RWPE1 (cell line): ENCODE measurements at regions not wholly inside any gene's neighbourhood (a gene's known extent, or its start where the extent isn't known, plus 50 kb on each side); places are given as distances from the start of the nearest gene placed in this dataset.

Experiments
- CTCF ChIA-PET: fragments of 350-600 bp; sonication (Branson Sonifier 250); formaldehyde crosslinking; extraction: SDS; loops from one replicate; lab custom pipeline; 2021; lab: Yijun Ruan, JAX
- POLR2A ChIA-PET: fragments of 400-600 bp; formaldehyde crosslinking; extraction: SDS; loops from one replicate; lab custom pipeline; 2020; ENCODE audit warnings: antibody characterized with exemption; ENCODE audit not compliant: low non-redundant PET; lab: Yijun Ruan, JAX
- DNase-seq: peaks from one replicate; pipeline ENCODE4 v3.0.0; 2012; ENCODE audit warnings: low spot score
- H3K27ac ChIP-seq: fragments of 450-650 bp; 2 replicates; pipeline ENCODE4 v1.5.1; 2017
- CTCF ChIP-seq: fragments of 450-650 bp; conservative IDR thresholded peaks from 2 replicates; pipeline ENCODE4 v1.5.1; 2017; ENCODE audit warnings: low read depth, mild to moderate bottlenecking

GRCh38 chrX:480861-481417 is 94.2 kb upstream of the PPP2R3B start:
- POLR2A ChIA-PET, result no interaction called here

GRCh38 chrX:482192-482701 is 95.5 kb upstream of the PPP2R3B start:
- CTCF ChIA-PET, result no interaction called here
- no peak for DNase-seq
- POLR2A ChIA-PET, result no interaction called here

More at GRCh38 chrX:480861-481417, 94.2 kb upstream of the PPP2R3B start:
- no peak for DNase-seq
- CTCF ChIA-PET, result no interaction called here
- TF ChIP-seq CTCF, result no peak
- no peak overlapping the region for H3K27ac ChIP-seq

DNA sequence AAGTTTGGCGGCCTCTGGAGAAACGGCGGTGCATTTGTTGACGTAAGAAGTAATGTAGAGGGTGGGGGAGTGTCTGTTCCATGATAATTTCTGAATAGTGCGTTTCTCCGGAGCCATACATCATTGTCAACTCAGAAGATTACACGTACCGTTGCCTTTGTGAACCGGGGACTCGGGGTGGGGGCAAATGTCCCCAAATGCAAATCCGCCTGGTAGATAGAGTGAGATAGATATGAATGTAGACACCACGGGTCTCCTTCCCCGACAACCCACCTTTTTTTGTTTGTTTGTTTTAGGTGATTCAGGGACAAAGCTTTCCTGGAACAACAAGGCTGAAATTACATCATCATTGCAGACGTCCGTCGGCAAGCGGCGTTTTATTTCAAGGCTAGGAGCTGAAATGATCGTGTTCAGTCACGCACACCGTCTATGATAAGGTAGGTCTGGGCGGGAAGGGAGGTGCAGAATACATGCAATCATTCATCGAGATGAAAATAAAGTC is 96.0 kb upstream of the PPP2R3B start:
- CTCF ChIA-PET, result no interaction called here
- DNase-seq, result no peak
- H3K27ac ChIP-seq, result no peak overlapping the region
- TF ChIP-seq CTCF, result no peak
- POLR2A ChIA-PET, result no interaction called here

More at GRCh38 chrX:482192-482701, 95.5 kb upstream of the PPP2R3B start:
- TF ChIP-seq CTCF, result no peak
- no peak overlapping the region for H3K27ac ChIP-seq

DNA sequence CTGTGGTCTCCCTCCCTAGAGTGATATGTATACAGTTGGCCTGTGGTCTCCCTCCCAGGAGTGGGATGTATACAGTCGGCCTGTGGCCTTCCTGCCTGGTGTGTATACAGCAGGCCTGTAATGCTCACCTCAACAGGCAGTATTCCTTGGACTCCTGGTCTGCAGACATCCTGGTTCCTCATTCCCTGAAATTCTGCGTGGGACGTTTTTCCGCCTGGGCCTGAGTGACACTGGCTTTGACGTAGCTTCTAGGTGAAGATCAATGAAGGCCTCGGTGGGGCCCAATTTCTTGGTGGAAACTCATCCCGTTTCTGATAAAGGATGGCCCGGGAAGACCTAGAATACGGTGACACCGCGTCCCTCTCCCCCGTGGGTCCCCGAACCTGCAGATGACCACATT is 98.7 kb upstream of the PPP2R3B start:
- no peak for TF ChIP-seq CTCF
- CTCF ChIA-PET, result no interaction called here
- POLR2A ChIA-PET, result no interaction called here
- no peak overlapping the region for H3K27ac ChIP-seq
- no peak for DNase-seq

GRCh38 chrX:486325-486724 is 99.6 kb upstream of the PPP2R3B start:
- no peak for TF ChIP-seq CTCF
- no peak overlapping the region for H3K27ac ChIP-seq
- CTCF ChIA-PET, result no interaction called here
- DNase-seq, result no peak
- POLR2A ChIA-PET, result no interaction called here

DNA sequence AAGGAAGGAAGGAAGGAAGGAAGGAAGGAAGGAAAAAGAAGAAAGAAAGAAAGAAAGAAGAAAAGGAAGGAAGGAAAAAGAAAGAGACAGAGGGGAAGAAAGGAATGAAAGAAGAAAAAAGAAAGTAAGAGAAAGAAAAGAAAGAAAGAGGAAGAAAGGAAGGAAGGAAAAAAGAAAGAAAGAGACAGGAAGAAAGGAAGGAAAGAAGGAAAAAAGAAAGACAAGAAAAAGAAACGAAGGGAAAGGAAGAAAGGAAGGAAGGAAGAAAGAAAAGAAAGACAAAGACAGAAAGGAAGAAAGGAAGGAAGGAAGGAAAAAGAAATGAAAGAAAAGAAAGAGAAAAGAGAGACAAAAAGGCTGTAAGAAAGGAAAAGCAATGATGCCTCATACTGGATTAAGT is 101.1 kb upstream of the PPP2R3B start:
- H3K27ac ChIP-seq, result no peak overlapping the region
- ChIA-PET CTCF (no interaction called here), POLR2A (no interaction called here)
- DNase-seq, result no peak
- TF ChIP-seq CTCF, result no peak
